GM19328 (cell line): ENCODE measurements at regions not wholly inside any gene's neighbourhood (a gene's known extent, or its start where the extent isn't known, plus 50 kb on each side); places are given as distances from the start of the nearest gene placed in this dataset.

Source experiments
- ATAC-seq: cut with Tn5 transposase; IDR thresholded peaks from one replicate; pipeline ENCODE4 v1.9.1; 2021; ENCODE audit warnings: mild to moderate bottlenecking, moderate library complexity; ENCODE audit not compliant: unreplicated experiment

GRCh38 chr12:114935658-114936057 is 251.7 kb upstream of the TBX3 start:
- ATAC-seq: no peak

GRCh38 chr12:114933428-114934160 is 249.6 kb upstream of the TBX3 start:
- ATAC-seq: no peak

GRCh38 chr12:114932806-114933205 is 248.8 kb upstream of the TBX3 start:
- ATAC-seq: no peak

DNA sequence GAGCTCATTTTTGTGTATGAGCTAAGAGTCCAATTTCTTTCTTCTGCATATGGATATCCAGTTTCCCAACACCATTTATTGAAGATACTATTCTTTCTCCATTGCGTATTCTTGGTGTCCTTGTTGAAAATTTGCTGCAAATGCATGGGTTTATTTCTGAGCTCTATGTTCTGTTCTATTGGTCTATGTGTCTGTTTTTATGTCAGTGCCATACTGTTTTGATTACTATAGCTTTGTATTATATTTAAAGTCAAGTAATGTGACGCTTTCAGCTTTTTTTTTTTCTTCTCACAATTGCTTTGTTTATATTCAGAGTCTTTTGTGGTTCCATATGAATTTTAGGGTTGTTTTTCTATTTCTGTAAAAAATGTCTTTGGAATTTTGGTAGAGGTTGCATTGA is 247.1 kb upstream of the TBX3 start:
- no peak for ATAC-seq

DNA sequence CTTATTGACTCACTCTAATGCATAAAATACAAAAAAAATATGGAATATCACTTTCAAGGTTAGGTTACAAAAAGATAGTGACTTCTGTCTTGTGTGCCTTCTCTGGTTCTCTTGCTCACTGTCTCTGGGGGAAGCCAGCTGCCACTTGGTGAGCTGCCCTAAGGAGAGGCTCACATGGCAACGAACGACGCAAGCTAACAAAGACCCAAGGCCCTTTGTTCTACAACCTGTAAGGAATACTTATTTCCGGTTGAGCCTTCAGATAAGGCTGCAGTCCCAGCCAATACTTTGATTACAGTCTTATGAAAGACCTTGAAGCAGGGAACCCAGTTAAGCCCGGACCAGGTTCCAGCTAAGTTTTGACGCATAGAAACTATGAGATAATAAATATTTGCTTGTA is 242.4 kb upstream of the TBX3 start:
- no peak for ATAC-seq

DNA sequence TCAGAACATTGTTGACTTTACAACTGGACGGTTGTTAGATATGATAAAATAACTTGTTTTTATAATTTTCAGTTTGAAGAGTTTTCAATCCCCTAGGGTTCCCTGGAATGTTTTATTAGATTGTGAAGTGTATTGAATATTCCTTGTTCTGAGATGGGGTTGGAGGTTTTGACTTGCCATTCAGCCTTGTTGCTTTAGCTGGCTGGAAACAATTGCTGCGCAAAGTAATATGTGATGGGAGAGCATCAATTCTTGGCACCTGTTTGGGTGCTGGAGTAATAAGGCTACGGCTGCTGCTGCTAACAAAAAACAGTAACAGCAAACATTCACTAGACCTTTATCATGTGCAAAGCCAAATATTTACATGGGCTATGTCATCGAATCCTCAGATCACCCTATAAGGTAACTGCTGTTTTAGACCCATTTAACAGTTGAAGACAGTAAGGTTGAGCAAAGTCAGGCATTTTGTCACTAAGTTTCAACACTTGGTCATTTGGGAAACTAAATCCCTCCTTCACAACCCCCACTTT is 241.0 kb upstream of the TBX3 start:
- no peak for ATAC-seq

- no peak for ATAC-seq
These were observed 237.8 kb upstream of the TBX3 start for GRCh38 chr12:114921781-114922180.

DNA sequence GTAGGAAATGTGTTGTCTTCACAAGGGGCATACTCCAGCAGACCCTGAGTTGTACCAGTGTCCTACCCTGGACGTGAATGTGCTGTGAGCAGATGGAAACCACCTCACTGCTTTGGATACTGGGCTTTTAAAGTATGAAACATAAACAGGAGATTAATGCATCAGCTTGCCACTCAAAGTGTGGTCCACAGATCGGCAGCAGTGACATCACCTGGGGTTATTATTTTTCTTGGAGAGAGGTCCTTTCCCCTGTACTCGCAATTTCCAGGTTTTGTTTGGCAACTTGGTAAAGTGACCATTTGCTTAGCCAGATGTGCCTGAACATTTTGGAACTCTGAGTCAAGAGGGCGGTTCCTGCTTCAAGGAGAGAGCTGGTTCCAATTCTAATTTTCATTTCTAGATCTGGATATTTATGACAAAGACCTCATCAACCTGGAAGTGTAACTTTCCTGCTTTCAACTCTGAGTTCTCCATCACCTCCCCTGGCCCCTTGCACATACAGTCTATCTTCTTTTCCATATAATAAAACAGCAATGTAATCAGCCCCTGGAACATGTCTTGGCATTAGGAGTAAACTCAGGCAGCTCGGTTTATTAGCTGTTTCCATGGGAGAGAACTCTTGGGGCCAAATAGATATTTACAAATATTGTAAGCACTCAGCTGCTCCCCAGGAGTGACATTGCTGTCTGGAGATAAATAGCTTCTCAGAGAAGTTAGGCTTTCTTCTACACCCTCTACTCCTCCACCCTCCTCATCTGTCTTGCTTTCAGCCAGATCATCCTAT is 237.0 kb upstream of the TBX3 start:
- no peak for ATAC-seq

- ATAC-seq: no peak
These were observed 235.5 kb upstream of the TBX3 start for GRCh38 chr12:114919479-114919878.

DNA sequence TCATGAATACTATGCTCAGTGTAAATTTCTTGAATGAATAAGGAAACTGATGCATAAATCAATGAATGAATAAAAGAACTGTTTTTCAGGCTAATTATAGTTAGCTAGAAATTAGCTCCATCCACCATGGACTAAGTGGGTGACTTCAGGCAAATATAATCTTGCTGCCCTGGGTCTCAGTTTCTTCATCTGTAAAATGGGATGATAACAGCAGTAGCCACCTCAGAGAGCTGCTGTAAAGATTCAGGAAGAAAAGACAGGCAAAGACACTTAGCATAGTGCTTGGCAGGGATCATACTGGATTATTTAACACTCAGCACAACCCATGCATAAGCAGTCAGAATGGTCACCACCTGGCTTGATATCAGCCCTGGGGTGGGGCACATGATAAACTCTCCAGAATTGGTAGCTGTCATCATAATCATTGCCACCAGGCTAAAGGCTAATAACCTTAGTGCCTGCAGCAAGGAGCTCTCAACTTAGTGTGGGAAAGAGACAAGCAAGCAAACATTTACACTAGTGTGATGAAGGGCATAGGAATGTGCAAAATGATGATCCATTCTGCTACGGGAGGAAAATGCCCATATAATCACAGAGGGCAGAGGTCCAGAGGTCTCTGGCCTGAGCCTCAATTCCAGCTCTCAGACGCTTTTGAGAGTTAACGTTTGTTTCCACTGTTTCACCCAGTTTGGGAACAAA is 234.7 kb upstream of the TBX3 start:
- ATAC-seq: no peak

- no peak for ATAC-seq
These were observed 234.0 kb upstream of the TBX3 start for GRCh38 chr12:114917953-114918352.

- ATAC-seq: no peak
These were observed 233.3 kb upstream of the TBX3 start for GRCh38 chr12:114917307-114917706.

- no peak for ATAC-seq
These were observed 232.6 kb upstream of the TBX3 start for GRCh38 chr12:114916541-114916940.

DNA sequence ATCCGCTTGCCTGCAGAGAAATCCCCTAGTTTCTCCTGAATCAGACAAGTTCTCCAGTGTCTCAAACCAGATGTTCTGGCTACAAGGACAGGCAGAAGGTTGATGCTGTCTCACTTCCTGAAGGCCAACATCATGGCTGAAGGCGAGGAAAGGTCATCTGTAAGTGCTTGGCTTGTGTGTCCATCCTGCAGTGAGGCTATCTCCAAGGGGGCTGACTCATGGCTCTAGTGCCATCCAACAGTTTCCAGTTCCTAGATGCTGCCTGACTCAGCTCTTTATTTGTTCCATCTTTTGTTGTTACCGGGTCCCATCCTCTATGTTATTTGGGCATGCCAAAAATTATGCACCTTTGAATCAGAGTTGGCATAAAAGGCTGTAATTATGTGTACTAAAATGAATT is 232.1 kb upstream of the TBX3 start:
- no peak for ATAC-seq

DNA sequence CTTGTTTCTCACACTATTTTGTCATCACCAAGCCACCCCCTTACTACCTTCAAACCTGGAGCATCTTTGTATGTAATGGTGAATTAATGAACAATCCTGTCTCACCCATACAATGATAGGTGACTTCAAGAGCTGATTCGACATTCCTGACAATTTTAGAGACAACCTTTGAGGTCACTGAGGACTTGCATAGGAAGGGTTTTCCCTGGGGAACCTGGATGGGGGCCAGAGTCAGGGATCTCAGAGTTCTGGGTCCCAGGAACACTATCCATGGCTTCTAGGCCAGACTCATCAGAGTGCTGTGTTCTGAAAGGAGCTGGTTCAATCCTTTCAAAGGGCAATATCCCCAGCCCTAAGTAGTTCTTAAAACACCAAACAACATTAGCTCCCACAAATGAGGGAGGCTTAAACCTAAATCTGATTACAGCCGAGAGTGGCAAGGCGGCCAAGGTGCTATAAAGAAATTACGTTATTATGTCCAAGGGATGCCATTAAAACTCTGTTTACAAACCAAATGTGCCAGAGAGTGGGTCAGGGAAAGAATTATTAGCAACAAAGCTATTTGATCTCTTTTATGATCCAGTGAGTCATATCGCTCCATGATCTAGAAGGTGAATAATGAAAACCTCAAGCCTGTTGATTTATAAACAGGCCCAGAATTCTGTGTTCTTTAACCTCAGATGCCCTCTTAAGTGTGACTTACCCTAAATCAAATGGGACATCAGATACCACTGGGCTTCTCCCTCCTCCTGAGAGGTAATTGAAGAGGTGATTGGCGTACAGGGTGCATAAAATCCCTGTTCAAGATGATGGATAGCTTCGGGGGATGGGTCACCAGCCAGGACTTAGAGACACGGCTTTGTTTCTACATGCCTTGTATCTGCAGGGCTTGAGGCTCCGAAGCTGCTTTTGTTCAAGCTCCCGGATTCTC is 230.2 kb upstream of the TBX3 start:
- no peak for ATAC-seq

GRCh38 chr12:114912811-114913210 is 228.8 kb upstream of the TBX3 start:
- no peak for ATAC-seq

DNA sequence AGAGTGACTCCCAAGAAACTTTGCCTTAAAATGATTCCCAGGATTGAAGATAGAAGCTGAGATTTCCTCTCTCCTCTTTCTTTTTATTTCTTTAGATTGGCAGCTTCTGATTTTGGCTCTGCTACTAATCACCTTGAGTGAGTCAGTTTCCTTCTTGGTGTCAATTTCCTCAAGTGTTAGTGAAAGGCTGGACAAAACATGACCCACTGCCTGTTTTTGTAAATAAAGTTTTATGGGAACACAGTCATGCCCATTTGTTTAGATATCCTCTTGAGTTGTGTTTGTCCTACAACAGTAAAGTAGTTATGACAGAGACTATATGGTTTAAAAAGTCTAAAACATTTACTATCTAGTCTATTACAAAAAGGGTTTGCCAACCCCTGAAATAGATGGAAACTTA is 227.2 kb upstream of the TBX3 start:
- no peak for ATAC-seq

DNA sequence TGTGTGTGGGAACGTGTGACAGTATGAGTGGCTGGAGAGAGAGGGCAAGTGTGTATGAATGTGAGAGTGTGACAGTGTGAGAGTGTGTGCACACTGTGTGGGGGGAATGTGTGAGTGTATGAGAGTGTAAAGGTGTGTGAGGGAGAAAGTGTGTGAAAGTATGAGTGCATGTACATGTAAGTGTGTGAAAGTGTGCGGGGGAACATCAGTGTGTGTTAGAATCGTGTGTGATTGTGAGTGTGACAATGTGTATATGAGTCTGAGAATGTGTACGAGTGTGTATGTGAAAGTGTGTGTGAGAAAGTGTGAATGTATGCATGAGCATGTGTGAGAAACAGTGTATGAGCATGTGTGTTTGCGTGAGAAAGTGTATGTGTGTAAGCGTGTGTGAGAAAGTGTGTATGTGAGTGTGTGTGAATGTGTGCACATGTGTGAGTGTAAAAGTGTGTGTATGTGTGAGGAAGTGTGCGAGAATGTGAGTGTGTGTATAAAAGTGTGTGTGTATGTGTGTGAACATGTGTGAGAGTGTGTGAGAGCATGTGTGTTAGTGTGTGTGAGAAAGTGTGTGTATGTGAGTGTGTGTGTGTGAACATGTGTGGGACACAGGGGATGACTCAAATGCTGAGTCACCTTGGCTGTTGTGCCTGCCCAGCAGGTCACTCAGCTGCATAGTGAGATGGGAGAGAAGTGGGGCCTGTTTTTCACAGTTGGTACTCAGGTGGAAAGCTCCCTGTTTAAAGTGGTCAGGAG is 220.5 kb upstream of the TBX3 start:
- ATAC-seq: no peak

- no peak for ATAC-seq
These were observed 219.2 kb upstream of the TBX3 start for GRCh38 chr12:114903083-114903691.
